Myocyte (in vitro differentiated cells): ENCODE measurements at regions not wholly inside any gene's neighbourhood (a gene's known extent, or its start where the extent isn't known, plus 50 kb on each side); places are given as distances from the start of the nearest gene placed in this dataset.
"Not testable (repeated sequence)": the region's sequence is repeated elsewhere in the genome, so short reads cannot be mapped to it uniquely, and the experiment has no call there.

Experiments used
- DNase-seq: peaks from one replicate; pipeline ENCODE4 v3.0.0-alpha.2; 2012; ENCODE audit warnings: low read depth

GRCh38 chr6:78771586-78771985 lies 95.8 kb upstream of the IRAK1BP1 start:
- DNase-seq, result no peak

- DNase-seq, result no peak
Observed at GRCh38 chr6:78781001-78781400, 86.3 kb upstream of the IRAK1BP1 start.

- not testable (repeated sequence) for DNase-seq
Observed at GRCh38 chr6:78783366-78783765, 84.0 kb upstream of the IRAK1BP1 start.

GRCh38 chr6:78797270-78797669 lies 70.1 kb upstream of the IRAK1BP1 start:
- DNase-seq, result no peak

- DNase-seq, result no peak
Observed at GRCh38 chr6:78799682-78800081, 67.7 kb upstream of the IRAK1BP1 start.

GRCh38 chr6:78806792-78807191 lies 60.6 kb upstream of the IRAK1BP1 start:
- not testable (repeated sequence) for DNase-seq

- DNase-seq, result not testable (repeated sequence)
Observed at GRCh38 chr6:78807655-78808355, 59.5 kb upstream of the IRAK1BP1 start.

GRCh38 chr6:78808356-78808891 lies 58.9 kb upstream of the IRAK1BP1 start:
- no peak for DNase-seq

- no peak for DNase-seq
Observed at GRCh38 chr6:78808933-78809332, 58.4 kb upstream of the IRAK1BP1 start.

GRCh38 chr6:78810146-78810545 lies 57.2 kb upstream of the IRAK1BP1 start:
- DNase-seq, result peak; percentile 50

- DNase-seq, result no peak
Observed at GRCh38 chr6:78810698-78811097, 56.7 kb upstream of the IRAK1BP1 start.
